ENCODE measurements at regions not wholly inside any gene's neighbourhood (a gene's known extent, or its start where the extent isn't known, plus 50 kb on each side); places are given as distances from the start of the nearest gene placed in this dataset.

GRCh38 chr4:133472244-133472643 lies 323.1 kb downstream of the PCDH10 start:
- CTCF ChIA-PET, result no interaction called here
- no peaks in the 10 kb centered on the region for H3K36me3 Mint-ChIP-seq

GRCh38 chr4:133467290-133467947 lies 318.3 kb downstream of the PCDH10 start:
- CTCF ChIA-PET, result no interaction called here
- no peak overlapping the region for H3K4me3 Mint-ChIP-seq
- DNase-seq, result no peak
- no peaks in the 10 kb centered on the region for H3K27me3 Mint-ChIP-seq
- H3K4me1 Mint-ChIP-seq, result no peaks in the 10 kb centered on the region
- H3K36me3 Mint-ChIP-seq, result no peaks in the 10 kb centered on the region
- peaks cover 4% of the 10 kb centered on the region for H3K9me3 Mint-ChIP-seq (ENCODE audit: low read depth)
- no peak overlapping the region for H3K27ac Mint-ChIP-seq
- no peak for ATAC-seq

More at GRCh38 chr4:133472244-133472643, 323.1 kb downstream of the PCDH10 start:
- DNase-seq (no peak), ATAC-seq (no peak)
- Mint-ChIP-seq H3K4me3 (no peak overlapping the region), H3K4me1 (no peaks in the 10 kb centered on the region), H3K27me3 (no peaks in the 10 kb centered on the region), H3K9me3 (ENCODE audit: low read depth) (peaks cover 2% of the 10 kb centered on the region), H3K27ac (no peak overlapping the region)

GRCh38 chr4:133465022-133465421 lies 315.9 kb downstream of the PCDH10 start:
- ATAC-seq, result no peak
- H3K27ac Mint-ChIP-seq, result no peak overlapping the region
- no peak overlapping the region for H3K4me3 Mint-ChIP-seq
- no peaks in the 10 kb centered on the region for H3K27me3 Mint-ChIP-seq
- DNase-seq, result no peak
- CTCF ChIA-PET, result no interaction called here
- peaks cover 8% of the 10 kb centered on the region for H3K9me3 Mint-ChIP-seq (ENCODE audit: low read depth)
- no peaks in the 10 kb centered on the region for H3K4me1 Mint-ChIP-seq
- no peaks in the 10 kb centered on the region for H3K36me3 Mint-ChIP-seq

- ATAC-seq, result no peak
Observed at GRCh38 chr4:133464311-133464710, 315.2 kb downstream of the PCDH10 start.

GRCh38 chr4:133452678-133453077 lies 303.6 kb downstream of the PCDH10 start:
- H3K9me3 Mint-ChIP-seq (ENCODE audit: low read depth), result peaks cover 8% of the 10 kb centered on the region
- CTCF ChIA-PET, result no interaction called here
- no peak for ATAC-seq
- no peak for DNase-seq
- no peak overlapping the region for H3K4me3 Mint-ChIP-seq
- H3K27ac Mint-ChIP-seq, result no peak overlapping the region
- H3K4me1 Mint-ChIP-seq, result no peaks in the 10 kb centered on the region
- H3K36me3 Mint-ChIP-seq, result no peaks in the 10 kb centered on the region
- H3K27me3 Mint-ChIP-seq, result no peaks in the 10 kb centered on the region

More at GRCh38 chr4:133464311-133464710, 315.2 kb downstream of the PCDH10 start:
- Mint-ChIP-seq H3K27ac (no peak overlapping the region), H3K4me1 (no peaks in the 10 kb centered on the region), H3K4me3 (no peak overlapping the region), H3K27me3 (no peaks in the 10 kb centered on the region), H3K36me3 (no peaks in the 10 kb centered on the region), H3K9me3 (ENCODE audit: low read depth) (peaks cover 10% of the 10 kb centered on the region)
- CTCF ChIA-PET, result no interaction called here
- no peak for DNase-seq

GRCh38 chr4:133450813-133451212 lies 301.7 kb downstream of the PCDH10 start:
- ATAC-seq (no peak), DNase-seq (no peak)
- no peak overlapping the region for H3K27ac Mint-ChIP-seq

GRCh38 chr4:133440404-133440803 lies 291.3 kb downstream of the PCDH10 start:
- no peaks in the 10 kb centered on the region for H3K4me1 Mint-ChIP-seq
- no peaks in the 10 kb centered on the region for H3K36me3 Mint-ChIP-seq
- H3K4me3 Mint-ChIP-seq, result no peak overlapping the region
- DNase-seq, result no peak
- H3K9me3 Mint-ChIP-seq (ENCODE audit: low read depth), result peaks cover 3% of the 10 kb centered on the region
- H3K27ac Mint-ChIP-seq, result no peak overlapping the region
- no peaks in the 10 kb centered on the region for H3K27me3 Mint-ChIP-seq
- CTCF ChIA-PET, result no interaction called here
- ATAC-seq, result no peak

More at GRCh38 chr4:133450813-133451212, 301.7 kb downstream of the PCDH10 start:
- Mint-ChIP-seq H3K4me1 (no peaks in the 10 kb centered on the region), H3K9me3 (ENCODE audit: low read depth) (peaks cover 6% of the 10 kb centered on the region), H3K27me3 (no peaks in the 10 kb centered on the region), H3K36me3 (no peaks in the 10 kb centered on the region), H3K4me3 (no peak overlapping the region)
- CTCF ChIA-PET, result no interaction called here

- H3K36me3 Mint-ChIP-seq, result no peaks in the 10 kb centered on the region
- peaks cover 3% of the 10 kb centered on the region for H3K9me3 Mint-ChIP-seq (ENCODE audit: low read depth)
- DNase-seq (no peak), ATAC-seq (no peak)
- no peak overlapping the region for H3K27ac Mint-ChIP-seq
- CTCF ChIA-PET, result no interaction called here
- no peak overlapping the region for H3K4me3 Mint-ChIP-seq
- H3K4me1 Mint-ChIP-seq, result no peaks in the 10 kb centered on the region
- H3K27me3 Mint-ChIP-seq, result no peaks in the 10 kb centered on the region
Observed at GRCh38 chr4:133439830-133440229, 290.7 kb downstream of the PCDH10 start.

GRCh38 chr4:133424605-133425004 lies 275.5 kb downstream of the PCDH10 start:
- Mint-ChIP-seq H3K4me1 (no peaks in the 10 kb centered on the region), H3K27ac (no peak overlapping the region), H3K36me3 (no peaks in the 10 kb centered on the region), H3K9me3 (ENCODE audit: low read depth) (no peaks in the 10 kb centered on the region), H3K4me3 (no peak overlapping the region), H3K27me3 (no peaks in the 10 kb centered on the region)
- CTCF ChIA-PET, result no interaction called here
- no peak for DNase-seq
- ATAC-seq, result no peak

- peaks cover 5% of the 10 kb centered on the region for H3K9me3 Mint-ChIP-seq (ENCODE audit: low read depth)
- H3K27ac Mint-ChIP-seq, result no peak overlapping the region
- H3K4me3 Mint-ChIP-seq, result no peak overlapping the region
- no peak for ATAC-seq
- no peaks in the 10 kb centered on the region for H3K27me3 Mint-ChIP-seq
- H3K4me1 Mint-ChIP-seq, result no peaks in the 10 kb centered on the region
- DNase-seq, result no peak
- CTCF ChIA-PET, result no interaction called here
- no peaks in the 10 kb centered on the region for H3K36me3 Mint-ChIP-seq
Observed at GRCh38 chr4:133403913-133404312, 254.8 kb downstream of the PCDH10 start.

GRCh38 chr4:133402616-133403015 lies 253.5 kb downstream of the PCDH10 start:
- peaks cover 7% of the 10 kb centered on the region for H3K9me3 Mint-ChIP-seq (ENCODE audit: low read depth)
- no peak overlapping the region for H3K27ac Mint-ChIP-seq
- DNase-seq (no peak), ATAC-seq (no peak)
- no peak overlapping the region for H3K4me3 Mint-ChIP-seq
- no peaks in the 10 kb centered on the region for H3K36me3 Mint-ChIP-seq
- no peaks in the 10 kb centered on the region for H3K27me3 Mint-ChIP-seq
- CTCF ChIA-PET, result no interaction called here
- H3K4me1 Mint-ChIP-seq, result no peaks in the 10 kb centered on the region

GRCh38 chr4:133394971-133395627 lies 246.0 kb downstream of the PCDH10 start:
- Mint-ChIP-seq H3K9me3 (ENCODE audit: low read depth) (peaks cover 2% of the 10 kb centered on the region), H3K4me3 (no peak overlapping the region), H3K4me1 (no peaks in the 10 kb centered on the region), H3K36me3 (no peaks in the 10 kb centered on the region), H3K27ac (no peak overlapping the region), H3K27me3 (no peaks in the 10 kb centered on the region)
- ATAC-seq (no peak), DNase-seq (no peak)
- CTCF ChIA-PET, result no interaction called here

GRCh38 chr4:133390198-133390855 lies 241.2 kb downstream of the PCDH10 start:
- H3K4me1 Mint-ChIP-seq, result no peaks in the 10 kb centered on the region
- no peaks in the 10 kb centered on the region for H3K27me3 Mint-ChIP-seq
- DNase-seq (no peak), ATAC-seq (no peak)
- H3K36me3 Mint-ChIP-seq, result no peaks in the 10 kb centered on the region
- no peak overlapping the region for H3K4me3 Mint-ChIP-seq
- CTCF ChIA-PET, result no interaction called here
- H3K27ac Mint-ChIP-seq, result no peak overlapping the region
- no peaks in the 10 kb centered on the region for H3K9me3 Mint-ChIP-seq (ENCODE audit: low read depth)

GRCh38 chr4:133389029-133389428 lies 239.9 kb downstream of the PCDH10 start:
- ATAC-seq, result no peak
- Mint-ChIP-seq H3K4me3 (no peak overlapping the region), H3K36me3 (no peaks in the 10 kb centered on the region), H3K27ac (no peak overlapping the region), H3K4me1 (no peaks in the 10 kb centered on the region), H3K27me3 (no peaks in the 10 kb centered on the region), H3K9me3 (ENCODE audit: low read depth) (peaks cover 2% of the 10 kb centered on the region)
- DNase-seq, result no peak
- CTCF ChIA-PET, result no interaction called here

Data from activated CD8-positive, alpha-beta memory T cell treated with anti-CD3 and anti-CD28 coated beads, Interleukin-2, amount 10 ng/mL, durations not matched to agents 7 days and 5 days (primary cell).